Glomerular visceral epithelial cell (primary cell): ENCODE measurements at regions not wholly inside any gene's neighbourhood (a gene's known extent, or its start where the extent isn't known, plus 50 kb on each side); places are given as distances from the start of the nearest gene placed in this dataset.
"Not testable (repeated sequence)": the region's sequence is repeated elsewhere in the genome, so short reads cannot be mapped to it uniquely, and the experiment has no call there.

Source experiments
- DNase-seq: peaks from one replicate; pipeline ENCODE4 v3.0.0-alpha.2; 2016; ENCODE audit errors: extremely low spot score

DNA sequence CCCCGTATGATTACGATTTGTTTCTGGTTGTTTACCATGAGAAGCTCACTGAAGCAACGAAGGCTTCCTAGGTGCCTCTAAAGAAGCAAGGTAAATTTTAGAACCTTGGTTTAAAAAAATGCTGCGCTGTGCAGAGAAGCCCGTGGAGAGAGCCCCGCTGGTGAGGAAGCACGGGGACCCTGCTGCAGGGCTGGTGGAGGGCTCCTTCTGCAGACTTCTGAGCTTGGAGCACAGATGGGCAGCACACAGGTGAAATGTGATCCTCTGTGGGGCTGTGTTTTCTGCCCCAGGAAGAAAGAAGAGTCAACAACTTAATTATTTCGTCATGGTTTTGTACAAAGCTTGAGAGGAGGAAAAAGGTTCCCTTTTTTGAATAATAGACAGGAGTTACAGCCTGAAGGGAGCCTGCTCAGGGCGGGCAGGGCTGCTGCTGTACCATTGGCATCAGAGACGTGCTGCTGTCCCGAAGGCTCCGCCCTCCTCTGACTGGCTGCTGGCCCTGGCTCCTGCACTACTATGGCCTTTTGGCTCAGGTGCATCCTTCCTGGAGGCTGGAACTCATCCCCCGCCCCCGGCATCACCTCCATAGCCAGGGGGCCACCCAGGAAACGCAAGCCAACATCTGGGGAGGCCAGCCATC lies 108.0 kb upstream of the PLGLB2 start:
- DNase-seq, result not testable (repeated sequence)

DNA sequence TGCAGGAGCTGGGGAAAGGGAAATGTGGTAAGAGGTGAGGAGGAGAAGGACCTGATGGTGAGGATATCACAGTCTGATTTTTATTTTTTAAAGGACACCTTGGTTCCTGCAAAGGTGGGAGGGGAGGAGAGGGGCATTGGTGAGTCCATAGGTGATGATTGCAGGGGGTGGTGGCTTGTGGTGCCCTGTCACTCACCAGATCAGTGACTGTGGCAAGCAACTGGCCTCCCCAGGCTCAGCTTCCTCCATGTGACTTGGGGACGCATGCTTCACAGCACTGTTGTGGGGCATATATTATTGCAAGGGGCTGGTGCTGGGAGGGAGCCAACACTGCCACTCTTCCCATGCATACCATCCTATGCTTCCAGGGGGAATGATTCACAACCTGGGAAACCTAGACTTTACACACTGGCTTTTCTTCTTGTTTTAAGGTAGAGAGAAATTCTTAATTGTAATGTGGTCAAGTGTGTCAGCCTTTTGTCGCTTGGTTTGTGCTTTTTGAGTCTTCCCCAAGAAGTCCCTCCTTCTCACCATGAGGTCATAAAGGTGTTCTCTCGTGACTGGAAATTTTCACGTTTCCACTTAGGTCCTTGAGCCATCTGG lies 106.8 kb upstream of the PLGLB2 start:
- DNase-seq, result peak; percentile 81

DNA sequence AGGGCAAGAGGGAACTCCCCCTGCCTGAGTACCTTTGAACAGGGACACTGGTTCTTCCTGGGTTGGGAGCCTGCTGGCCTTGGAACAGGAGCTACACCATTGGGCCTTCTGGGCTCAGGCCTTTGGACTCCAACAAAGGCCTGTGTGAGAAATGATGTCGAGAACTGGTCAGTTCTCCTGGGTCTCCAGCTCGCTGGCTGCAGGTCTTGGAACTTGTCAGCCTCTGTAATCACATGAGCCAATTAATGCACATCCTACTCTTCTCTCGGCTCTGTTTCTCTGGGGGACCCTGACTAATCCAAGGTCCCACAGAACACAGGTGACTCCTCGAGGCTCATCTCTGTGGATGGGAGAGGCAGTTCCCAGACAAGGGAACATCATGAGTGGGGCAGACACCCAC lies 104.7 kb upstream of the PLGLB2 start:
- not testable (repeated sequence) for DNase-seq

DNA sequence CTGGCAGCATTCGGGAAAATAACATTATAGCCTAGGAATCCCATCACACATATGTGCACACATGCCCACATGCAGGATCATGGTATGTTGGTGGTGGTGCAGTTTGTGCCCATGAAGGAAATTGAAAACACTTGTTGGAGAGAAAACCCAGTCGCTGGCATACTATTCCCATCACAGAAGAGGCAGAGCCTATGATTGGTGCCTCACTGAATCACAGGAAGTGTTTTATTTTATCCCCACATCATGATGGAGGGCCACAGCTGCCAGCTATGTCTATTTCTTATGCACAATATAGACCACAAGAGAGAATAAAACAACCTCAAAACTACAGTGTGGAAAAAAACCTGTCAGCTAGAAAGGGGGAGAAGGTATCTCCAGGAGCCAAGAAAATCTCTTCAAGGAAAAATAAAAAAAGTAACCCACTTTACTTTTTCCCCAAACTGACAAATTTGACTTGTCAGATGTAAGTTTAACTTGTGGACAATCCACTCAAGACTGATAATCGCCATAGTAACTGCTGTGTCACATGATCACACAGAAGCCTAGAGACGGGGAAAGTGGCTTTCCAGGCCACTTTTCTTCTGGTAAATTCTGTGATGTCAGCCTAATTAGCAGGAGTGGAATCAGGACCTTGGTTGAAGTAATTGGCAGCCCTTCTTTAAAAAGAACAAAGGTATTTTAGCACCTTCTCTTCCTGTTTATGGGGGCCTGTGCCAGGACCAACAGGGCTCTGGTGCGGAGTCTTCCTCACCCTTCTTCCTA lies 100.0 kb upstream of the PLGLB2 start:
- not testable (repeated sequence) for DNase-seq

DNA sequence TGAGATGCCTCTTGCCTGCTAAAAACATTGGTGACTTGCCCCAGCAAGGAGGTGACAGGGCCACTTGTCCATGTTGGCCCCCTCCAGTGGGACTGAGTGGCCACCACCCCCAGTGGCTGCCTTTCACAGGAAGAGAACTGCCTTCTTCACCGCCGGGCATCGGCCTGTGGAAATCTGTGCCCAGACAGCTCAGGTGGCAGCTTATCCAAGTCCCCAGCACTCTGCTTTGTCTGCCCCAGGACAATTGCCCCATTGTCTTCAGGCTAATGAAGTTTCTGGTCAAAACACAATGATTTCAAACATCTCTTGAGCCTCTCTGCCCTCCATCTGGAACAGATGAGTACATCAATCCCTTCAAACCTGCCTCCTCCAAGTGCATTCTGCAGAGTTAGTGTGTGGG lies 99.1 kb upstream of the PLGLB2 start:
- DNase-seq, result not testable (repeated sequence)

DNA sequence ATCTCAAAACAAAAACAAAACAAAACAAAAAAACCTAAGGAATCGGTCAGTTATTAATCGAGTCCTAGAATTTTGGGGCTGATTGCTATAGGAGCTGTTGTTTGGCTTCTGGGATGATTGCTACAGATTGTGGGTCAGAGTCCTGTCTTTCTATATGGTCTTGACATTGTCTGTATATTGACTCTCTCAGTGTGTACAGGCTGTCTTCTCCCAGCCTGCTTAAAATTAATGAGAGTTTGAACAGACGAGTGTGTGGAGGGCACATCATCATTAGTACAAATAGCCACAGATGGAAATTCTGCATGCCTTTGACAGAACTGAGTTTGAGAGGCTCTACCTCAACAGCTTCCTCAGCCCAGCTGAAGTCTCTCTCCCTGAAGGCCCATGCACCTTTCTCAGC lies 98.0 kb upstream of the PLGLB2 start:
- DNase-seq, result not testable (repeated sequence)

DNA sequence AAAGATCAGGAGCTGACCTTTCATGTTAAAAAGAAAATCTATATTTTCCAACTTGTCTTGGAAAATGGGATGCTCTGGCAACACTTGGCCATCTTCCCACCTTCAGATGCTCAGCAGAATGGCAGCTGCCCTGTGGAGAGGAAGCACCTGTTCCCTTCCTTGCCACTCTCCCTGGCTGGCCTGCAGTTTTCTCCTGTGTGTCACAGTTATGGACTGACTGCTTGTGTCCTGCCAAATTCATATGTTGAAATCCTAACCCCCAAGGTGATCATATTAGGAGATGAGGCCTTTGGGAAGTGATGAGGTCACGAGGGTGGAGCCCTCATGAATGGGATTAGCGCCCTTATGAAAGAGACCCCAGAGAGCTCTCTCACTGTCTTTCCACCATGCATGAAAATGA lies 97.0 kb upstream of the PLGLB2 start:
- not testable (repeated sequence) for DNase-seq

DNA sequence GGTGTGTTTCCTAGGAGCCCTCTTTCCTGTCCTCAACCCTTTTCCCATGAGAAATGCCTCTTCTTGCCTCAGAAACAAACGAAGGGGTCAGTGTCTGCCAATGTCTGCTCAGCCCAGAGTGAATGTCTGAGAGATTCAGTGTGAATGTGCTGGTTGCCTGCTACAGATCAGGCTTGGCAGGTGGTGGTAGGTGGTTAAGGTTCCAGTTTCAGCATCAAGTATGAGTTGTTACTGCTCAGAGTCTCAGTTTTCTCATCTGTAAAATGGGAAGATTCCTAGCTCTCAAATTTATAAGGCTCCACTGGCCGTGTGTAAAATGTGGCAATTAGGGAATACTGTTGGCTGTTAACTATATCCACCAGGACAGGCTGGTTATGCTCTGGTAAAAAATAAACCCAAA lies 96.3 kb upstream of the PLGLB2 start:
- DNase-seq, result not testable (repeated sequence)

DNA sequence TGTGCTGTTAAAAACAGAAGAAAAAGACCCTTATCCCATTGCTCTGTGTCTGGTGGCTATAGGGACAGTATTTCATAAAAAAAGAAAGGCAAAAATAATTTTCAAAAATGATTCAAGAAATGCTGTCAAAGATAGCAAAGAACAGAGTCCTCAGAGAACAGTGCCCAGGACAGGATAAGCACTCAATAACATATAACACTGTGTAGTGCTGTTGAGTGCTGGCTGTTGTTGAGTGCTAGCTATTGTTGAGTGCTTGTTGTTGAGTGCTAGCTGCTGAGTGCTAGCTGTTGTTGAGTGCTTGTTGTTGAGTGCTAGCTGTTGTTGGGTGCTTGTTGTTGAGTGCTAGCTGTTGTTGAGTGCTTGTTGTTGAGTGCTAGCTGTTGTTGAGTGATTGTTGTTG lies 94.5 kb upstream of the PLGLB2 start:
- DNase-seq, result not testable (repeated sequence)

DNA sequence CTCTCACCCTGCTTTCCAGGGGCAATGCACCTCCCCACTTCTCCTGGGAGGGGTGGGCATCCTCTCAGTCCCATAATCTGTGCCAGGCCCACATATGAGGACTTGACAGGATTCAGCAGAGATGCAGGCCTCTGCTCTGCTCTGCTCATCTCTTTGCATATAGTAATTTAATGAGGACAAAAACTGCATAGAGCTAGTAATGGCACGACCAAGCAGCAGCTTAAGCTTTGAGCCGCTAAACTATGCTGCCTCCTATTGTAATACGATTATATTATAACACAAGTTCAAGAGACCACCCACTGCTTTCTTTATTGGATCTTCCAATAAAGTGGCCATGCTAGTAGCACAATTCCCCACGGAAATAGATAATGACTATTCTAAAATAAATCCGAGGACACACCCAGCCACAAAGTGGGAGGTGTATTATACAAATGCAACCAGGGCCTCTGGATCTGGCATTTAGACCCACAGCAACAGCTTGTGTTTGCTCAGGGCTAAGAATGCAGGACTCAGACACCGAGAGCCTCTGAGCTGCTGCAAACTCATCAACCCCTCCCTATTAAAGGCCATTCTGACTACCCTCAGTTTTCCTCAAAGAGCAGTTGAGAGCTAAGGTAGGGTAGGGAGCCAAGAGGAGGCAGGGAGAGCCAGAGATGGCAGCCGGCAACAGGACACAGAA lies 93.6 kb upstream of the PLGLB2 start:
- DNase-seq, result not testable (repeated sequence)

DNA sequence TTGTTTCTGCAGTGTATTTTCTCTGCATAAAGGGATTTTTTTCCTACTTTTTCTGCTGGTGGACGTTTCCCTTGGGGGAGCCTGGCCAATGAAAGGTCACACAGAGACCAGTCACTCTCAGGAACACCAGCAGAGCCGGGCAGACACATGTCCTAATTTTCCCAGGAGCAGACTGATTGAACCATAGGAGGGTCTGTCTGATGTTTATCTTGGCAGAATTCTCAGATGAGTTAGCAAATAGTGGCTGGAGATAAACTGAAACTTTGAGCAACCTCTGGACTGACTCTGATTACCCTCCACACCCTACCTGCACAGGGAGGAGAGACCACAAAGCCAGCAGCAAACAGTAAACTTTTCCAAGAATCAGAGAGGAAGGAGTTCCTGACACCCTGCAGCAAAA lies 90.0 kb upstream of the PLGLB2 start:
- DNase-seq, result not testable (repeated sequence)

DNA sequence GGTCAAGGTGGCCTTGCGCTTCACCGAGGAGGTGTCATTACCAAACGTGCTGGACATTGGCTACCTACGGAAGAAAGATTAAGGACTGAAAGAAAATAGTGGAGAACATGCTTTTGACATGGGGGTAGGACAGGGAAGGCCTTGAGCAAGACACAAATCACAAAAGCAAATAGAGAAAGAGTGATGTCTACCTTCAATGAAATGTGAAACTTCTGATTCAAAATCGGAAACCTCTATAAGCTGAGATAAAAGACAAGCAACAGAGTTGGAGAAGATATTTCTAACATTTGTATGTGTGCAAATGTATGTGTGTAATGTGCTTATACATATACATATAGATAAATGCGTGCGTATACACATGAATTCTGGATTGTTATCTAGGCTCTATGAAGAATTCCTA lies 89.5 kb upstream of the PLGLB2 start:
- not testable (repeated sequence) for DNase-seq

DNA sequence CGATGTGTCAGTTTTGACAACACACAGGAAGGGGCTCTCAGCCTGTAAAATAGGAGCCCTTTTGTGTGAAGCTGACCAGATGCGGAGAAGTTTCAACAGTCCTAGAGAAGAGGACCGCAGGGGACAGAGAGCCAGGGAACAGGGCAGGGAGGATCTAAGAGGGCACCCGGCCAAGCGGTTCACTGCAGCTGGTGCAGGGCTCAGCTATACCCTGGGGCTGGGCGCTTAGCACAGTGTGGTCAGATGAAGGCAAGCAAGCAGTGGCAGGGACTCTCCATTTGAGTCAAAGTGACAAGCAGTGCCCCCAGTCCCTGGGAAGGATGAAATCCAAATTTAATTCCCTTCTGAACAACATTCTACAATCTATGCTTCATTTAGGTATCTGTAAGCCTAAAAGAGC lies 88.9 kb upstream of the PLGLB2 start:
- DNase-seq, result not testable (repeated sequence)

DNA sequence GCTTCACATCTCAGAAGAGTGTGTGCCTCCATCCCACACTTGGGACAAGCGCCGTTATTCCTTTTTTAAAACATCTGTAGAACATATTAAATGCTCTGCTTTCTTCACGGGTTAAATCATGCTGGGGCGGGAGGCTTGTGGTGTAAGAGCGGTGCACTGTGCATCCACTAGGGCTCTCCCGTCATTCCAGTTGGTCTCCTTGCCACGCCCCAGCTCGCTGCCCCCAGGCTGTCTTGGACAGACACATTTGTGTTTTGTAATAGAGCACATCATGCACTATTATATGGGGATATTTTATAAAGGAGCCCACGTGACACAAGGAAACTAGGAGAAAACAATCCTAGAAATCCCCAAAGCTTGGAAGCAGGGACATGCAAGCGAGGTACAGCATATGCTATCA lies 87.7 kb upstream of the PLGLB2 start:
- not testable (repeated sequence) for DNase-seq

DNA sequence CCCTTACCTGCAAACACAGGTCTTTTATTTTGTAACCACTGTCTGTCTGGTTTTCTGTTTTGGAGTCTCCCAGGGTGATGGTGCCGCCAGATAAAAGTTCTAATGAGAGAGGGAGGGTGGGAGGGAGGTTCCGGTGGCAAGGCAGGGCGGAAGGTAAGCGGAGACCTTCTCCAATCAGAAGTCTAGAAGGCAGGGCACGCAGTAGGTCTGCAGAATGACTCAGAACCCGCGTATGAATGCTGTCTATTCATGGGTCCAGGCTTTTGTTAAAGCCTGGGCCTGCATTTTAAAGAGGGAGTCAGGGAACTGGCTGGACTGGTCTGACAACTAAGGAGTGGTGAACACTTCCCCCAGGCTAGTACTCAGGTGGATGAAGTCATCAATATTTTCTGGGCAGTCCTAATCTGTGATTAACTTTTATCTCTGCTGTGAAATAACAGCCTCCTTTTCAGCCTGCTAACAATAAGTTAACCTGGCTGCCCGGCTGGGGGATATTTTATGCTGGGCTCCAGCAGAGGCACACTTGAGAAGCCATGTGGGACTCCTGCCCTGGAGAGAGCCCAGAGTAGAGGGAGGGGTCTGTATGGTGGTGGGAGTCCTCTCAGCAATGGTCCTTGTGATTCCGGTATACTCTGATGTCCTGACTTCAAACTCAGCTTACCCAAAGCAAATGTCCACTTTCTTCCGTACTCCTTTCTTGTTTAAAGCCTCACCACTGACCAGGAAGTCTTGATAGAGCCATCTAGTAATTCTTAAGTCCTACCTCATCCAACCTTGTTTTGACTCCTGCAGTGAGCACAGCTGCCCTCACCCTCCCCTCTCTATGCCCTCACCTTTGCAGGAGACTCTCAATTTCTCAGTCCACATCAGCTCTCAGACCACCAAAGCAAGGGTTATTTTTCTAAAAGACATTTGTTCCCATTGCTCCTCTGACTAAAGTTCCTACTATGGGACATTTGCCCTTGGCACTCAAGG lies 85.3 kb upstream of the PLGLB2 start:
- DNase-seq, result not testable (repeated sequence)

DNA sequence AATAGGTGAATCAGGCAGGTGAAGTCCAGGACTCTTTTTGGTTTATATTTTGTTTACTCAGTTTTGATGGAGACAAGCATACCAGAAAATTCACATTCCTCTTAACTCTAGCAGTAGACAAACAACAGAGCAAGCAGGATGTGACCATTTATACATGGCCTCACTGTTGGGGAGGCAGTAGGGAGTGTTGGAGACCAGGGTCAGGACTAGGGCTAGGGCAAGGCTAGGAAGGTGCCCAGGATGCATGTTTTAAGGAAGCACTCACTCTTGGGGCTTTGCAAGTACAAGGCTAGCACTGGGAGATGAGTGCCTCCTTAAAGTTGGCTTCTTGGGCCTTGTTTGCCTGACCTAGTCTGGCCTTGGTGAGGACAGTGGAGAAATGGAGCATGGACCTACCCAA lies 84.5 kb upstream of the PLGLB2 start:
- not testable (repeated sequence) for DNase-seq

DNA sequence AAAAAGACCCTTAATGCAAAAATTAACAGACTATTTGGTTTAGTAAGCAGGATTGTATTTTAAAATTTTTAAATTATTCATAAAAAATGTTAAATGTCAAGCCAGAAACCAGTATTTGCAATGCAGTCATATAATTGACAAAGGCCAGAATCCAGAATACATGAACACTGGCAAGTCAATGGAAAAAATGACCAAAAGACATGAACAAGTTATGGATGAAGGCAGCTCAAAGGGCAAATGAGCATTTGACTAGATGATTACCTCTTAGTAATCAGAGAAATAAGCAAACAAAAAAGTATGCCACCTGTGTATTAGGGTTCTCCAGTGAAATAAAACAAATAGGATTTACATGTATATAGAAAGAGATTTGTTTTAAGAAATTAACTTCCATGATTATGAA lies 80.9 kb upstream of the PLGLB2 start:
- DNase-seq, result not testable (repeated sequence)

DNA sequence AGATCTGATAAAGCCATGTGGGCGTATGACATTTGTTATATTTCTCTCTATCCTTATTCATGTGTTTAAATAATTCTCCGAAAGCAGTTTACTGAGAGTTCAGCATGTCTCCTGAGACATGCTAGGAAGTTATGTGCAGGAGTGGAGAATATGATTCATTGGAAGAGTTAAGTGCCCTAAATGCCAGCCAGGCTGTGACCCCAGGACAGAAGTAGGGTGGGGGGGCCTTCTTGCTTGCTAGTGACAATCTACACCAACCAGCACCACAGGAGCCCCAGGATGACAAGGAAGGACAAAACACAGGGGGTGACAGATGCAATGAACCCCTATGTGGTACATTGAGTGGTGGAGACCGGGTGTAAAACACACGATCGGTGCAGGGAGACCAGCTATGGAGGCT lies 79.5 kb upstream of the PLGLB2 start:
- not testable (repeated sequence) for DNase-seq

DNA sequence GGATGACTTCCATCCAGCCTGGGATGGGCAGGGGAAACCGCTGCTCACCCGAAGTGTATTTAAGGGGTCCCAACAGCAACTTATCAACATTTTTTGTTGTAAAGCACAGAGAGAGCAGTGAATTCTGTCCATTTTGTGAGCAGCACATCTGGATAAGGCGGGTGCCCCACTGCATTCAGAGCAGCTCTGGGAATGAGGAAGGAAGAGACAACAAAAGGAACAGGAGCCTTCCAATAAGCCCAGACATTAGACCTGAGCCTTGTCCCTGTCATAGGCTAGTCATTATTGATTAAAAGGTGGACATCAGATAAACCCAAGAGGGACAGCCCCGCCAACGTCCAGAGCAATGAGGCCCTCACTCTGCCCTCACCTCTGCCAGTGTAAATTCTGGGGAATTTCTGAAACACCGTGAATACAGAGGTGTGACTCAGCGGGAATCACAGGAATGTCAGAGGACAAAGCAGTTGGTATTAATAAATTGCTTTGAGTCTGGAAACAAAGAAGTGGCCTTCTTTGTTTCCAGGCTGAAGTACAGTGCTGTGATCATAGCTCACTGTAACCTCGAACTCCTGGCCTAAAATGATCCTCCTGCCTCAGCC lies 78.2 kb upstream of the PLGLB2 start:
- not testable (repeated sequence) for DNase-seq

DNA sequence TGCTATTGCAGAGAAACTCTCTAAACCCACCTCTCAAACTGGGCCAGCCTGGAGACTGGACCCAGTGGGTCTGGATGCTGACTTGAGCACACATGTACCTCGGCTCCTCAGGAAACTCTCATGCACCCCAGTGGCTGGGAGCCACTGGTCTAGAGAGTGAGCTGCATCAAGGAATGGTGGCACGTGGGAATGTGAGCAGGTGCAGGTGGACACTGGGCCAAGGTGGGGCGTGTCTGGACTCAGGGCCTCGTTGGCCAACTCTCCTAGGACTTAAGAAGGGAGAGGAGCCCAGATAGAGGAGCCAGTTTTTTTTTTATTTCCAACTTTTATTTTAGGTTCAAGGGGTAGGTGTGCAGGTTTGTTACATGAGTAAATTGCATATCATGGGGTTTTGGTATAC lies 75.5 kb upstream of the PLGLB2 start:
- not testable (repeated sequence) for DNase-seq

DNA sequence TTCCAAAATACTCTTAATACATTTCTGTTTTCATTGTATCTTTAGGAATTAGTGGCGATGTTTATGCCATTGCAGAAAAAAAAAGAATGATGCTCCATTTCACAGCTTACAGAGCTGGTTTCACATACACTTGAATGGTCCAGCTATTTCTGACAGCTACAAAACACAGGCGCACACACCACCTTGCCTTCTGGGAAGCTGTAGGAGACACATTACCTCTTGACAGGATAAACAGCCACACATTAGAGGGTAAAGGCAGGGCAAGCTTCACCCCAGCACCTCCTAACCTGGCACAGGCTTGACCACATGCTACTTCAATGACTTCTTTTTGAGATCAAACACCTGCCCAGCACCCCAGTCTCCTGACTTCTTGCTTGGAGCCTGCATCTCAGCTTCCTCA lies 73.2 kb upstream of the PLGLB2 start:
- DNase-seq, result not testable (repeated sequence)
